ENCODE measurements at regions not wholly inside any gene's neighbourhood (a gene's known extent, or its start where the extent isn't known, plus 50 kb on each side); places are given as distances from the start of the nearest gene placed in this dataset.

DNA sequence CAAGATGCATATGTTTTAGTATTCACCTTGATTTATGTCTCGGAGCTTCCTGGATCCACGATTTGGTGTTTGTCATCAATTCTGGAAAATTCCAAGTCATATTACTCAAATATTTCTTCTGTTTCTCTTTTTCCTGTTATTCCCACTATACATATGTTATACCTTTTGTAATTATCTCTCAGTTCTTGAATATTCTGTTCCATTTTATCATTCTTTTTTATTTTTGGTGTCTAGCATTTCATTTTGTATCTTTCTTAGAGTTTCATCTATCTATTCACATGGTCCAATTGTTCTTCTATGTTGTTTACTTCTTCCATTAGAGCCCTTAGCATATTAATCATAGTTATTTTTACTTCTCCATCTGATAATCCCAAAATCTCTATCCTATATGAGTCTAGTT, 637.8 kb upstream of the GRAMD2B start:
- TF ChIP-seq NPAS2 (CRISPR knock-in tag; IDR thresholded peaks at IDR 0.05; ENCODE audit: borderline replicate concordance), result no peak
- no peak for TF ChIP-seq RNF2 (IDR thresholded peaks at IDR 0.05; ENCODE audit: borderline replicate concordance, low read depth)
- TF ChIP-seq CTCF (IDR thresholded peaks at IDR 0.05), result no peak
